ENCODE measurements at regions not wholly inside any gene's neighbourhood (a gene's known extent, or its start where the extent isn't known, plus 50 kb on each side); places are given as distances from the start of the nearest gene placed in this dataset.

DNA sequence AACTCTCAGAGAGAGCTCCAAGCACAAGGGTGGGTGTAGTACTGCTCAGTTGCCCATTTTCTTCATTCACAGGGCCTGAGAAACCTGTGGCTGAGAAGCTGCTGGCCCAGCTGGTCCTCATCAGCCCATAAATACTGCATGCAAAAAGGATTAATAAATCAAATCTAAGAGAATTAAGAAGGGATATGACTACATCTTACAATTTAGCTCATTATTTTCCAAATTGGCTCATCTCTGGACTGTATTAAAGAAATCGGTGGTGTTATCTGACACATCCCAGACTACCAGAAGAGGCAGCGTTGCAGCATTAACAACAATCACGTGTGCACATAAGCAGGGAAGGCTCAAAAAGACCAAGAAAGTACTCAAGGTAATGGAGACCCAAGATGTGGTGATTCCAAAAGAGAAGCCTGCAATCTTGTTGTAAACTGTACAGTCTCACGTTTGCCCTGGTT, 90.7 kb downstream of the CD24 start:
- Mint-ChIP-seq H3K27me3 (ENCODE audit: low read depth) (no peaks in the 10 kb centered on the region), H3K4me3 (no peak overlapping the region), H3K36me3 (ENCODE audit: insufficient read depth in 1 of 3, low read depth in 3 of 3) (peaks cover 0 to 2% (median 0%) of the 10 kb centered on the region in 3 experiments; a peak in 2 of 7 replicates), H3K4me1 (peaks cover 56 to 58% of the 10 kb centered on the region in 2 experiments), H3K27ac (peak overlapping the region in 2 of 3 experiments; percentile 13 to 50; a peak in 2 of 7 replicates), H3K9me3 (no peaks in the 10 kb centered on the region; a peak in 2 of 5 replicates)
- no peaks in the 10 kb centered on the region for H3K9me3 ChIP-seq (ENCODE audit: control insufficient read depth, low read depth, low read length)
- H3K4me1 ChIP-seq (ENCODE audit: insufficient read depth, low read length) = peaks cover 13% of the 10 kb centered on the region
- no peak overlapping the region for H3K23ac ChIP-seq (ENCODE audit: insufficient read length, low read depth, low read length)
- H3K27ac ChIP-seq (ENCODE audit: insufficient read length, low read depth, low read length) = no peak overlapping the region
- H2BK15ac ChIP-seq (ENCODE audit: low read depth, low read length) = no peak overlapping the region
- H3K23me2 ChIP-seq (ENCODE audit: insufficient read length, low read depth, low read length, poor library complexity, severe bottlenecking) = no peaks in the 10 kb centered on the region
- H3K4me2 ChIP-seq (ENCODE audit: insufficient read depth, insufficient read length, low read length) = no peak overlapping the region
- H3K18ac ChIP-seq (ENCODE audit: insufficient read length, low read depth, low read length) = no peak overlapping the region
- no peaks in the 10 kb centered on the region for H3K79me2 ChIP-seq (ENCODE audit: insufficient read depth, low read length)
- no peak overlapping the region for H4K8ac ChIP-seq (replicated peaks; ENCODE audit: insufficient read length, low read depth, low read length)
- no peak overlapping the region for H3T11ph ChIP-seq (ENCODE audit: low read length)
- no peaks in the 10 kb centered on the region for H4K20me1 ChIP-seq (ENCODE audit: control insufficient read depth, insufficient read depth, insufficient read length)
- no peak overlapping the region for H2AK5ac ChIP-seq (ENCODE audit: insufficient read length, low read length)
- no peak overlapping the region for H3K14ac ChIP-seq (ENCODE audit: insufficient read depth, low read length)
- H2AFZ ChIP-seq (ENCODE audit: low read length) = no peak overlapping the region
- H3K9ac ChIP-seq (ENCODE audit: extremely low read depth, insufficient read length, low read length) = no peak overlapping the region
- H3K27me3 ChIP-seq (ENCODE audit: insufficient read depth, low read length) = no peaks in the 10 kb centered on the region
- H2BK5ac ChIP-seq (ENCODE audit: insufficient read length, low read length) = no peak overlapping the region
- no peak overlapping the region for H4K91ac ChIP-seq (ENCODE audit: insufficient read length, low read depth, low read length)
- H2BK12ac ChIP-seq (ENCODE audit: insufficient read length, low read depth, low read length) = no peak overlapping the region
- no CpG with 5 or more reads among the region's 4 CpGs for WGBS (ENCODE audit: extremely low coverage, insufficient read length, low lambda C conversion rate)
- no peak overlapping the region for H3K56ac ChIP-seq (ENCODE audit: insufficient read length, low read depth, low read length)
- no peak for DNase-seq
- H3K4ac ChIP-seq (ENCODE audit: low read depth, low read length) = no peak overlapping the region
- TF ChIP-seq, protein P1, sequence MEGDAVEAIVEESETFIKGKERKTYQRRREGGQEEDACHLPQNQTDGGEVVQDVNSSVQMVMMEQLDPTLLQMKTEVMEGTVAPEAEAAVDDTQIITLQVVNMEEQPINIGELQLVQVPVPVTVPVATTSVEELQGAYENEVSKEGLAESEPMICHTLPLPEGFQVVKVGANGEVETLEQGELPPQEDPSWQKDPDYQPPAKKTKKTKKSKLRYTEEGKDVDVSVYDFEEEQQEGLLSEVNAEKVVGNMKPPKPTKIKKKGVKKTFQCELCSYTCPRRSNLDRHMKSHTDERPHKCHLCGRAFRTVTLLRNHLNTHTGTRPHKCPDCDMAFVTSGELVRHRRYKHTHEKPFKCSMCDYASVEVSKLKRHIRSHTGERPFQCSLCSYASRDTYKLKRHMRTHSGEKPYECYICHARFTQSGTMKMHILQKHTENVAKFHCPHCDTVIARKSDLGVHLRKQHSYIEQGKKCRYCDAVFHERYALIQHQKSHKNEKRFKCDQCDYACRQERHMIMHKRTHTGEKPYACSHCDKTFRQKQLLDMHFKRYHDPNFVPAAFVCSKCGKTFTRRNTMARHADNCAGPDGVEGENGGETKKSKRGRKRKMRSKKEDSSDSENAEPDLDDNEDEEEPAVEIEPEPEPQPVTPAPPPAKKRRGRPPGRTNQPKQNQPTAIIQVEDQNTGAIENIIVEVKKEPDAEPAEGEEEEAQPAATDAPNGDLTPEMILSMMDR (conservative IDR thresholded peaks at IDR 0.05) = peak; percentile 50
- H3K79me1 ChIP-seq (ENCODE audit: insufficient read depth, low read depth, low read length, poor library complexity, severe bottlenecking) = no peaks in the 10 kb centered on the region
- no peak overlapping the region for H2BK20ac ChIP-seq (ENCODE audit: low read depth, low read length, poor library complexity, severe bottlenecking)
- no peak overlapping the region for H2BK120ac ChIP-seq (ENCODE audit: low read depth, low read length, poor library complexity, severe bottlenecking)
- H4K5ac ChIP-seq (ENCODE audit: insufficient read length, low read depth, low read length) = no peak overlapping the region

All from H9 (cell line).